Central memory CD8-positive, alpha-beta T cell (primary cell): ENCODE measurements at regions not wholly inside any gene's neighbourhood (a gene's known extent, or its start where the extent isn't known, plus 50 kb on each side); places are given as distances from the start of the nearest gene placed in this dataset.

Source experiments
- ATAC-seq: fragments of 150-1000 bp; cut with Tn5 transposase; replicated peaks from 2 replicates; pipeline ENCODE4 v1.10.0; 2022; ENCODE audit warnings: mild to moderate bottlenecking, moderate FRiP score, moderate number of reproducible peaks; ENCODE audit not compliant: poor library complexity, severe bottlenecking; ENCODE audit errors: extremely low read depth
- DNase-seq, 2 donors: peaks; one replicate each; pipeline ENCODE4 v3.0.0; 2021; ENCODE audit warnings: low spot score in 2 of 2
- H3K27ac Mint-ChIP-seq: one replicate; pipeline ENCODE4 v1.8.0; 2022; ENCODE audit warnings: low read depth, mild to moderate bottlenecking, moderate library complexity, mixed read lengths
- H3K27me3 Mint-ChIP-seq: one replicate; pipeline ENCODE4 v1.8.0; 2022; ENCODE audit warnings: mixed read lengths
- H3K36me3 Mint-ChIP-seq: one replicate; pipeline ENCODE4 v1.8.0; 2022; ENCODE audit warnings: mild to moderate bottlenecking, moderate library complexity, mixed read lengths; ENCODE audit not compliant: insufficient read depth
- H3K4me1 Mint-ChIP-seq: one replicate; pipeline ENCODE4 v1.8.0; 2022; ENCODE audit warnings: mixed read lengths
- H3K4me3 Mint-ChIP-seq: one replicate; pipeline ENCODE4 v1.8.0; 2022; ENCODE audit warnings: mild to moderate bottlenecking, moderate library complexity, mixed read lengths
- H3K9me3 Mint-ChIP-seq: one replicate; pipeline ENCODE4 v1.8.0; 2022; ENCODE audit warnings: mixed read lengths

DNA sequence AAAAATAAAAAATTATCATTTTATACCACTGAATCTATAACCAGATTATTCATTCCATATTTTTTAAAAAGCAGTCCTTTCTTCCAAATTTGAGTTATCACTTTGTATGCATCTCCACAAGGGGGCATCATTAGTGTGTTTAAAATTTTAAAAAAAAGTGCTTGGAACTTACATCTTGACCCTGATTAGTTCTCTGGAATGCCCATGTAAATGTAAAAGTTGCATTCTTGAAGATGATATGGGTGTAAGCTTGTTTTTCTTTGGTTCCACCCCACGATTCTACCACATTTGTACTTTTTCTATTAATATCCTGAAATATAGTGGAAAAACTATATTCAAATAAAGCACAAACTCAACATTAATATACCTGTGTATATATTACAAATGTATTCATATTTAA, 144.9 kb downstream of the ELAPOR2 start:
- Mint-ChIP-seq H3K27me3 (no peaks in the 10 kb centered on the region), H3K4me3 (no peak overlapping the region), H3K9me3 (no peaks in the 10 kb centered on the region), H3K4me1 (no peaks in the 10 kb centered on the region), H3K36me3 (peaks cover 2% of the 10 kb centered on the region), H3K27ac (no peak overlapping the region)
- DNase-seq (no peak), ATAC-seq (no peak)
